SK-N-MC (cell line): ENCODE measurements at regions not wholly inside any gene's neighbourhood (a gene's known extent, or its start where the extent isn't known, plus 50 kb on each side); places are given as distances from the start of the nearest gene placed in this dataset.

Source experiments
- EZH2 ChIP-seq: fragments of 200-600 bp; sonication (generic); IDR thresholded peaks from one replicate; pipeline ENCODE4 v1.6.1; 2017; ENCODE audit warnings: antibody characterized with exemption
- FOXP2 ChIP-seq: optimal IDR thresholded peaks from 2 replicates; pipeline ENCODE3; 2011; ENCODE audit warnings: mild to moderate bottlenecking, moderate library complexity; ENCODE audit not compliant: insufficient read depth; ENCODE audit errors: extremely low read length, control extremely low read depth
- POLR2AphosphoS5 ChIP-seq: IDR thresholded peaks from 2 replicates; pipeline ENCODE4 v1.6.1; 2012; ENCODE audit warnings: mild to moderate bottlenecking, low read depth, low read length, borderline replicate concordance

DNA sequence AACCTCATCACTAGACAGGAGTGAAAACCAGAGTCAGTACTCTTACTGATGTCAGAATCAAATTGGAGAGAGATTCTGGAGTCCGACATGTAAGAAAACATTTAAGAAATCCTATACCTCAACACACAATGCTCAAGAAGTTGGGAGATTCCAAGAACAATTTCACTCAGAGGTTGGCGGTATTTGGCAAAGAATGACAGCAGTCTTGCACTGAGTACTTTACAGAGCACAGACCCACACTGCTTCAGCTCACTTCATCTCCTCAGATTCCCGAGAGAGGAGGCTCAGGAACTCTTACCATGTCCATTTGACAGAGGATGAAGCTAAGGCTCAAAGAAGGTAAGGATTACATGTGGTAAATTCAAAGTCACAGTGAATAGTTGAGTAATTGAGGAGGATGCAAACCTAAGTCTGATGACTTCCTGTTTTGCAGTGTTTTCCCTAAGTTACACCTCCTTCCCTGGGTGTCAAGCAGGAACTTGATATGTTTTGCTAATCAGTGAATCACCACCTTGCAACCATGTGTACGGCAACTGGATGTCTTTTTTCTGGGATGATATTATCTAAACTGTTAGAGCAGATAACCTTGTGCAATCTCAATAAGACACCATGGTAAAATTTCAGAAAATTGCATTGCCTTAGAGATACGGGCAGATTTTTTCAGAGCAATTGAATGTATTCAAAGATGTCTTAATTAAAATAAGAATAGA, 61.3 kb upstream of the MME start:
- no peak for TF ChIP-seq POLR2AphosphoS5
- TF ChIP-seq EZH2 = no peak
- no peak for TF ChIP-seq FOXP2
